Ascending aorta (tissue), 2 donors: ENCODE measurements at regions not wholly inside any gene's neighbourhood (a gene's known extent, or its start where the extent isn't known, plus 50 kb on each side); places are given as distances from the start of the nearest gene placed in this dataset.

Experiments
- DNase-seq, 2 donors: peaks; one replicate each; pipeline ENCODE4 v3.0.0-alpha.2; 2019; ENCODE audit warnings: low spot score in 2 of 2
- H3K27ac ChIP-seq, 2 donors: fragments of 200-600 bp; sonication (generic); one replicate each; pipeline ENCODE4 v1.5.1; 2016 to 2017; ENCODE audit warnings: mild to moderate bottlenecking in 1 of 2
- H3K27me3 ChIP-seq: fragments of 200-600 bp; sonication (generic); one replicate; pipeline ENCODE4 v1.5.1; 2017
- H3K36me3 ChIP-seq, 2 donors: fragments of 200-600 bp; sonication (generic); one replicate each; pipeline ENCODE4 v1.5.1; 2016
- H3K4me1 ChIP-seq, 2 donors: fragments of 200-600 bp; sonication (generic); one replicate each; pipeline ENCODE4 v1.5.1; 2016 to 2017; ENCODE audit warnings: mild to moderate bottlenecking in 1 of 2
- H3K4me3 ChIP-seq, 2 donors: fragments of 200-600 bp; sonication (generic); one replicate each; pipeline ENCODE4 v1.5.1; 2016 to 2017; ENCODE audit warnings: mild to moderate bottlenecking in 1 of 2
- H3K9me3 ChIP-seq, 2 donors: fragments of 200-600 bp; sonication (generic); one replicate each; pipeline ENCODE4 v1.5.1; 2016
- intact Hi-C: fragments of 100-400 bp; cut with DNase I; formaldehyde crosslinking; loops from one replicate; pipeline ENCODE4 v1.15.1; 2023
- TF ChIP-seq, protein P1 (sequence below), 3 experiments: fragments of 200-600 bp in 2 of 3; fragments of 450-650 bp in 1 of 3; sonication (generic) in 2 of 3; IDR thresholded peaks; one replicate each; pipeline ENCODE4 v1.5.1; 2016 to 2019; ENCODE audit warnings: antibody characterized with exemption in 3 of 3, mild to moderate bottlenecking in 1 of 3, moderate library complexity in 1 of 3

DNA sequence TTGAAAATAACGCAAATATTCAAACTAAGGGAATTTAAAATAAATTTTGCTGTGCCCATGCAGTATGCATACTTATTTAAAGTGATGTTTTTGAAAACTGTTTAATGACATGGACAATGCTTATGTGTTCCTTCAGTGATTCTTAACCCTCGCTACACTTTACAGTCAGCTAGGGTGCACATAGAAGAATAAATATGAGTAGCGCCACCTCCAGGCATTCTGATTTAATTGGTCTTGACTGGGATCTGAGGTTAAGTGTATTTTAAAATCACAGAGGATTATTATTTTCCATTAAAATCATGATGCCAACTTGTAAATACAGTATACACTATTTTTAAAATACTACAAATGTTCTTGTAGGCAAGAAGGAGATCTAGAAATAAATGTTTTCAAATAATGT, 373.5 kb upstream of the ADGRL4 start:
- Histone ChIP-seq H3K4me1 (no peaks in the 10 kb centered on the region), H3K27me3 (no peaks in the 10 kb centered on the region), H3K36me3 (no peaks in the 10 kb centered on the region), H3K4me3 (no peak overlapping the region), H3K9me3 (no peaks in the 10 kb centered on the region), H3K27ac (no peak overlapping the region)
- intact Hi-C loops = no loop called here
- DNase-seq = no peak
- TF ChIP-seq, protein P1, sequence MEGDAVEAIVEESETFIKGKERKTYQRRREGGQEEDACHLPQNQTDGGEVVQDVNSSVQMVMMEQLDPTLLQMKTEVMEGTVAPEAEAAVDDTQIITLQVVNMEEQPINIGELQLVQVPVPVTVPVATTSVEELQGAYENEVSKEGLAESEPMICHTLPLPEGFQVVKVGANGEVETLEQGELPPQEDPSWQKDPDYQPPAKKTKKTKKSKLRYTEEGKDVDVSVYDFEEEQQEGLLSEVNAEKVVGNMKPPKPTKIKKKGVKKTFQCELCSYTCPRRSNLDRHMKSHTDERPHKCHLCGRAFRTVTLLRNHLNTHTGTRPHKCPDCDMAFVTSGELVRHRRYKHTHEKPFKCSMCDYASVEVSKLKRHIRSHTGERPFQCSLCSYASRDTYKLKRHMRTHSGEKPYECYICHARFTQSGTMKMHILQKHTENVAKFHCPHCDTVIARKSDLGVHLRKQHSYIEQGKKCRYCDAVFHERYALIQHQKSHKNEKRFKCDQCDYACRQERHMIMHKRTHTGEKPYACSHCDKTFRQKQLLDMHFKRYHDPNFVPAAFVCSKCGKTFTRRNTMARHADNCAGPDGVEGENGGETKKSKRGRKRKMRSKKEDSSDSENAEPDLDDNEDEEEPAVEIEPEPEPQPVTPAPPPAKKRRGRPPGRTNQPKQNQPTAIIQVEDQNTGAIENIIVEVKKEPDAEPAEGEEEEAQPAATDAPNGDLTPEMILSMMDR (IDR thresholded peaks at IDR 0.05) = no peak

DNA sequence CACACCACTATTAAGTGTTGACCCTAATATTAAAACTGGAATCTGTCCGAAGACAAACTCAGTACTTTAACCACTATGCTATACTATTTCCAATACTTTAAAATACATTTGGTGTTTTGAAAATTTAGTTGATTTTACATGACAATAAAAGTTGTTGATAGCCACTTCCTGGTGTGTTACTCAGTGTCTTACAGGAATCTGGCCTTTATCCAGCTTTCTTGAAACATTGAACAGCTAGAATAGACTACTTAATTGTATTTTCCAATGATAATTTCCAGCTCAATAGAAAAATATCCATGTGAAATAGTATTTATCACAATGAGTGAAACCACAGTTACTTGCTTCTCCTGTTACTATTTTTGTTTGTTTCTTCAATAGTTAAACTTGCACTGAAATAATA, 369.6 kb upstream of the ADGRL4 start:
- no peak overlapping the region for H3K27ac ChIP-seq
- H3K4me1 ChIP-seq = no peaks in the 10 kb centered on the region
- no peak for DNase-seq
- H3K9me3 ChIP-seq = no peaks in the 10 kb centered on the region
- intact Hi-C loops = no loop called here
- H3K27me3 ChIP-seq = no peaks in the 10 kb centered on the region
- H3K4me3 ChIP-seq = no peak overlapping the region
- TF ChIP-seq, protein P1 (IDR thresholded peaks at IDR 0.05) = no peak
- no peaks in the 10 kb centered on the region for H3K36me3 ChIP-seq

DNA sequence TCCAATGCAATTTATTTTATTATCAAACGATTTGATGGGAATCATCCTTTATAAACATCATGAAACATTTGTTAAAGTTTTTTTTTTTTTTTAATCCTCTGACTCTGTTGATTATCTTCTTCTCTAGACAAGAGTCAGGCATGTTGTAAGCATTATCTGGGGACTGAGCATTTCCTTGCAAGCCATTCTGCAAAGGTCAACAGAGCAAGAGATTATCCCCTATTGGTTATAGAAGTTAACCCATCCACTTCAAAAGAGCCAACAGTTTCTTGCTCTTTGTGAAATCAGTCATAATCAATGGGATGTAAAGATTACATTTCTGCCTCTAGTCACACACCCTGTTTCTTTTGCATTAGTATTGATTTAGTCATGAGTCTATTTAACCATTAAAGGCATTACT, 368.8 kb upstream of the ADGRL4 start:
- Histone ChIP-seq H3K9me3 (no peaks in the 10 kb centered on the region), H3K4me1 (no peaks in the 10 kb centered on the region), H3K36me3 (no peaks in the 10 kb centered on the region), H3K27ac (no peak overlapping the region), H3K4me3 (no peak overlapping the region), H3K27me3 (no peaks in the 10 kb centered on the region)
- TF ChIP-seq, protein P1 (IDR thresholded peaks at IDR 0.05) = no peak
- DNase-seq = no peak
- intact Hi-C loops = no loop called here

DNA sequence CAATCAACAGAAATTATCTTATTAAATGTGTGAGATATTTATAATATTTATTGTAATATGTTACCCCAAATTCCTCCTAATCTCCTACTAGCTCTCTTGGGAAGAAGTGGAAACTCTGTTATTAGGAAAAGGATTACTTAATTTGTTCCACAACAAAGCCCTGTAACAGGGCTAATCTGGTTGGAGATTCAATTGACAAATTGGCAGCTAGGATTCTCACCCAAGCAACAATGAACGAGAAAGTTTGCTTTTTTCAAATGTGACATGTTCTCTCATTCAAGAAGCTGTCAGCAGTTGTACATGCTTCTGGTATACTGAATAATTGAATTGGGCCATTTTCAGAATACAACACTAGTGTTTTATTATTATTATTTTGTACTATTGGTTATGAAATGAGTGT, 367.9 kb upstream of the ADGRL4 start:
- Histone ChIP-seq H3K27ac (no peak overlapping the region), H3K4me3 (no peak overlapping the region), H3K36me3 (no peaks in the 10 kb centered on the region), H3K27me3 (no peaks in the 10 kb centered on the region), H3K4me1 (no peaks in the 10 kb centered on the region), H3K9me3 (no peaks in the 10 kb centered on the region)
- DNase-seq = no peak
- TF ChIP-seq, protein P1 (IDR thresholded peaks at IDR 0.05) = no peak
- intact Hi-C loops = no loop called here

DNA sequence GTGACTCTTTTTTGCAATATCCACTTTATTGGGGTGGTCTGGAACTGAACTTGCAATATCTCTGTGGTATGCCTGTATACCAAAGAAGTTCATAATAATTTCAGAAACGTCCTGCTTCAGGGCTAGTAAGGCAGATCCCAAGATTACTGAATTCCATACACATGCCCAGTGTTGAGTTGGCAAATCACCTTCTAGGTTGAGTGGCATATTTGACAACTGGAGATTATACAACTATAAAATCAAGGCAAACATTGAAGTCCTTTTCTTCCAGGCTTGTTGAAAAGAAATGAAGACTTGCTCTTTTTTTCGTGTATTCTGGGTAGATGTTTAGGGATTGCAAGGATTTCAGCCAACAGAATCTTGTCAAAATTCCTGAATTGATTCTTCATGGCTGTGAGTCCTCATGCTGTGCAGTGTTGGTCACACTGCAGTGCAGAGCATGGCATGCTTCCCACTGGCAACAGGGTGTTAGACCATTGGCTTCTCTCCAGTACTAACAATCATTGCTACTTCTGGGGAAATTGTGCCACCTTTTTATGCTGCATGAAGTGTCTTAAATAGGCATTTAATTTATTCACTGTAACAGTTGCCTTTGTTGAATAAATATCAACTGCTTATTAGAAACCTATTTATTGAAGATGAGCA, 367.1 kb upstream of the ADGRL4 start:
- Histone ChIP-seq H3K4me1 (no peaks in the 10 kb centered on the region), H3K27ac (no peak overlapping the region), H3K4me3 (no peak overlapping the region), H3K36me3 (no peaks in the 10 kb centered on the region), H3K27me3 (no peaks in the 10 kb centered on the region), H3K9me3 (no peaks in the 10 kb centered on the region)
- intact Hi-C loops = no loop called here
- TF ChIP-seq, protein P1 (IDR thresholded peaks at IDR 0.05) = no peak
- no peak for DNase-seq

DNA sequence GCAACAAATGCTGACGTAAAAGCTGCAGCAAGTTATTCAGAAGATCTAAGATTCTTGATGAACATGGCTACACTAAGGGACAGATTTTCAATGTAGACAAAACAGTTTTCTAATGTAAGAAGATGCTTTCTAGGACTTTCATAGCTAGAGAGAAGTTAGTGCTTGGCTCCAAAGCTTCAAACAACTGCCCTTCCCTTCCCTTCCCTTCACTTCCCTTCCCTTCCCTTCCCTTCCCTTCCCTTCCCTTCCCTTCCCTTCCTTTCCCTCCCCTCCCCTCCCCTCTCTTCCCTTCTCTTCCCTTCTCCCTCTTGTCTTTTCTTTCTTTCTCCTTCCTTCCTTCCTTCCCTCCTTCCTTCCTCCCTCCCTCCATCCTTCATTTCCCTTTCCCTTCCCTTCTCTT, 365.3 kb upstream of the ADGRL4 start:
- no peaks in the 10 kb centered on the region for H3K4me1 ChIP-seq
- no peaks in the 10 kb centered on the region for H3K9me3 ChIP-seq
- H3K27me3 ChIP-seq = no peaks in the 10 kb centered on the region
- intact Hi-C loops = no loop called here
- TF ChIP-seq, protein P1 (IDR thresholded peaks at IDR 0.05) = no peak
- no peak overlapping the region for H3K4me3 ChIP-seq
- DNase-seq = no peak
- no peak overlapping the region for H3K27ac ChIP-seq
- H3K36me3 ChIP-seq = no peaks in the 10 kb centered on the region
